ENCODE measurements at regions not wholly inside any gene's neighbourhood (a gene's known extent, or its start where the extent isn't known, plus 50 kb on each side); places are given as distances from the start of the nearest gene placed in this dataset.

DNA sequence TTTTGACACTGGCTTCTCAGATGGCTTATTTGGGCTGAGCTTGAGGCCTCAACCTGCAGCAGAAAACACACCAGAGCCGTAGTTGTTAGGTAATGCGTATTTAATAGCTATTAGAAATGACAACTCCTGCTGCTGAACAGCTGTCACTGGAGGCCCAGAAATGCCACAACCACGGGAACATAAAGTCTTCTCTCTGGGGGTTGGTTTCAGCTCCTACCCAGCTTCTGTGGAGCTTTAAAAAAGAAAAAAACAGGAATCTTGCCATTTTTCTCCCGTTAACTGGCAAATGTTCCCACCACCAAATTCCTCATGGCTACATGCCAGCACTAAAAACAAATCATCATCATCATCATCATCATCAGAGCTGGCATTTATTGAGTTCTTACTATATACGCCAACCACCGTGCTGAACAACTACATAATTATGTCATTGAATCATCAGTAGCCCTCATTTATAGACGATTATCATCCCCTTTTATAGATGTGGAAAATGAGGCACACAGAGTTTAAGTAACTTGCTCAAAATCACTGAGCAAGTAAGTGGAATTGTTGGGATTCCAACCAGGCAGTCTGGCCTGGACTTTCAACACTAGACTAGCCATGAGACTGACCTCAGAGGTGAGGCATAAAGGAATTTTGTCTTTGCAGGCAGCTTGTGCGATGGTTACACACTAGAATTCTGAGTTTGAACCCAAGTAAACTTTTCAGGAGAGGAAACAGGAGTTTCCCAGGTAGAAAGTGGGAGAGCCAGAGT is 185.3 kb upstream of the WWC1 start:
- in situ Hi-C loops (cut with MboI; ENCODE audit: low sequenced_read_pairs): no loop called here

DNA sequence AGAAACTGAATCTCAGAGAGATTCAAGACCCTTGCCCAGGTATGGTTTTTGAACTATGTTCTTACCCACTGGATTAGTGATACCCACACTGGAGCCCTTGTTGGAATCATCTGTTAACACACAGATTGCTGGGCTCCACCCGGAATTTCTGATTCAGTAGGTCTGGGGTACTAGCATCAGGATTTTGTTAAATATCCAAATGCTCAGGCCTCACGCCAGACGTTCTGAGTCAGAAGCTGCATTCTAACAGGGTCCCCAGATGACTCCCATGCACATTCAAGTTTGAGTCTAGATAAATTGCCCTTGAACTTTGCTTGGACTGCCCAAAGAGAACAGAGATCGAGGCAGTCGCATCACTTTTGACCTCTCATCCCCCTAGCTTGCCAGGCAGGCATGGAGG is 182.0 kb upstream of the WWC1 start:
- in situ Hi-C loops (cut with MboI; ENCODE audit: low sequenced_read_pairs): no loop called here

- in situ Hi-C loops (cut with MboI; ENCODE audit: low sequenced_read_pairs): no loop called here
Observed at GRCh38 chr5:168110384-168110783, 181.1 kb upstream of the WWC1 start.

GRCh38 chr5:168110870-168111832 is 180.3 kb upstream of the WWC1 start:
- in situ Hi-C loops (cut with MboI; ENCODE audit: low sequenced_read_pairs): no loop called here

DNA sequence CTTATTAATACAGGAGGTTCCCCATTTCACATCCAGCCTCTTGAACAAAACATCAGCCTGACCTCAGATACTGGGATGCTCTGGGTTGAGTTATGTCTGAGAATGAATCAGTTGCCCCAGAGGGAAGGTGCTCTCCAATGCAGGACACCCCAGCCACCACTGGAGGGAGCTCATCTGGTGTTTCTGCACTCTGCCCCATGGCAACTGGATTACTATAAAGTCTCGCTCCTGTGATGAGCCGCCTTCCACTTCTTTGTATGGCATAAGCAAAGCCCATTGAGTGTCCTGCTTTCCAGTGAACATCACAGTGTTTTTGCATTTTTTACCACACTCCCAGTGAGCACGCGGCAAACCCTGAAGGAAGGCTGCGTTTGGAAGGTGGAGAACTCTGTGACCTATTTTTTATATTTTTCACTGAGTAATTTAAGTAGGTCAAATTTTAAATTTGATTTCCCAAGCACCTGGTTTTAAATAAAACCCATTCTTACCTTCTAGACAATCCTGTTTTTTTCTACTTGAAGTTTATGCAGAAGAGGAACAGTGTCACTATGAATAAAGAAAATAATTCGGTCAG is 176.9 kb upstream of the WWC1 start:
- in situ Hi-C loops (cut with MboI; ENCODE audit: low sequenced_read_pairs): no loop called here

GRCh38 chr5:168117469-168117868 is 174.0 kb upstream of the WWC1 start:
- in situ Hi-C loops (cut with MboI; ENCODE audit: low sequenced_read_pairs): no loop called here

DNA sequence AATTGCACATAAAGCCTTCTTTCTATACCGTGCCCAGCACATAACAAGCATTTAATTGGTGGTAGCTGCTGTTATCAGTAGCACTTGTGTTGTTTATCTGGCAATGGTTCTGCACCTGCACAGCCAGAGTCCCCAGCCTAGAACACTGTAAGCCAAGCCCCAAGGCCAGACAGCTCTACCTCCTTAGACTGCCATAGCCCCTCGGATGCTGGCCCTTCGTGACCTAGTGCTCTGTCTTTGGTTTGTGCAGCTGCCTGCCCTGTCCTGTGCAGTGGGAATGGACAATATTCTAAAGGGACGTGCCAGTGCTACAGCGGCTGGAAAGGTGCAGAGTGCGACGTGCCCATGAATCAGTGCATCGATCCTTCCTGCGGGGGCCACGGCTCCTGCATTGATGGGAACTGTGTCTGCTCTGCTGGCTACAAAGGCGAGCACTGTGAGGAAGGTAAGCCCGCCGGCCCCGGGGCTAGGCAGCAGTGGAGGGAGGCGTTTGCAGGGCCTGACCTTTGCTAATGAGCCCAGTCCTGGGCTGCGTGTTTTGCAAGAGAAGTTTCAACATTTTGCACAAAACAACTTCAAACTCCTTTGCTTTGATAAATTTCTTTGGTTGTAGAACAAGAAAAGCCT is 173.3 kb upstream of the WWC1 start:
- in situ Hi-C loops (cut with MboI; ENCODE audit: low sequenced_read_pairs): no loop called here

- in situ Hi-C loops (cut with MboI; ENCODE audit: low sequenced_read_pairs): no loop called here
Observed at GRCh38 chr5:168120401-168121137, 170.9 kb upstream of the WWC1 start.

- in situ Hi-C loops (cut with MboI; ENCODE audit: low sequenced_read_pairs): no loop called here
Observed at GRCh38 chr5:168121138-168121494, 170.3 kb upstream of the WWC1 start.

- in situ Hi-C loops (cut with MboI; ENCODE audit: low sequenced_read_pairs): no loop called here
Observed at GRCh38 chr5:168123631-168124528, 167.6 kb upstream of the WWC1 start.

- in situ Hi-C loops (cut with MboI; ENCODE audit: low sequenced_read_pairs): no loop called here
Observed at GRCh38 chr5:168125445-168126199, 165.8 kb upstream of the WWC1 start.

GRCh38 chr5:168126606-168127005 is 164.8 kb upstream of the WWC1 start:
- in situ Hi-C loops (cut with MboI; ENCODE audit: low sequenced_read_pairs): no loop called here

- in situ Hi-C loops (cut with MboI; ENCODE audit: low sequenced_read_pairs): no loop called here
Observed at GRCh38 chr5:168128111-168128510, 163.3 kb upstream of the WWC1 start.

DNA sequence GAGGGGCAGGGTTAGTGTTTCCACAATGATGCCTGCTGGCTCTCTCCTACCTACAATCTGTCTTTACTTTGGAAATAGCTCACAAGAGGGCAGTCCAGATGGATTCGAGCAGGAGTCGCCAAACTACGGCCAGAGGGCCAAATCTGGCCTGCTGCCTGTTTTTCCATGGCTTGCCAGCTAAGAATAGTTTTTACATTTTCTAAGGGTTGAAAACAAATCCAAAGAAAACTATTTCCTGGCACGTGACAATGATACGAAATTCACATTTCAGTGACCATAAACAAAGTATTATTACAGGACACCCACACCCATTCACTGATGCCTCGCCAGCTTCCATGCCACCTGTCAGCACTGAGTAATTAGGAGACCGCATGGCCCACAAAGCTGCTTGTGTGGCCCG is 162.9 kb upstream of the WWC1 start:
- in situ Hi-C loops (cut with MboI; ENCODE audit: low sequenced_read_pairs): no loop called here

- in situ Hi-C loops (cut with MboI; ENCODE audit: low sequenced_read_pairs): no loop called here
Observed at GRCh38 chr5:168131519-168131918, 159.9 kb upstream of the WWC1 start.

DNA sequence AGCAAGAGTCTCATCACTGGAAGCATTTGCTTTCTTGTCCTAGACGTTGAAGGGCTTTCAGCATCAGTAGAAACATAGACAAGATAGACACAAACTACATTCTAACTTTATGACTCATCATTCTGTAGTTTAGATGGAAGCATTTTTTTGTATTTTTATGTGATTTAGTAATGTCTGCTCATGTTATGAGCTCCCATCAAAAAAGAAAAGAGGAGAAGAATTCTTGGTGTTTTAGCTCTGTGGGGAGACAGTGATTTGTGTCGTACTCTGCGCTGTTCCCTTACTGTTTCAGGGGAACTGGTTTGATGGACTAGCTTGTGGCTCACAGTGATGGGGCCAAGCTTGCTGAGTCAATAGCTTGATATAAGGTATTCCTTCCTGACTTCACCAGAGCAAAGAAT is 159.2 kb upstream of the WWC1 start:
- in situ Hi-C loops (cut with MboI; ENCODE audit: low sequenced_read_pairs): no loop called here

- in situ Hi-C loops (cut with MboI; ENCODE audit: low sequenced_read_pairs): no loop called here
Observed at GRCh38 chr5:168135897-168136296, 155.5 kb upstream of the WWC1 start.

- in situ Hi-C loops (cut with MboI; ENCODE audit: low sequenced_read_pairs): no loop called here
Observed at GRCh38 chr5:168136340-168136739, 155.1 kb upstream of the WWC1 start.

GRCh38 chr5:168137265-168137664 is 154.2 kb upstream of the WWC1 start:
- in situ Hi-C loops (cut with MboI; ENCODE audit: low sequenced_read_pairs): no loop called here

Measured in HL-60/S4 (cell line).